ENCODE measurements at regions not wholly inside any gene's neighbourhood (a gene's known extent, or its start where the extent isn't known, plus 50 kb on each side); places are given as distances from the start of the nearest gene placed in this dataset.

DNA sequence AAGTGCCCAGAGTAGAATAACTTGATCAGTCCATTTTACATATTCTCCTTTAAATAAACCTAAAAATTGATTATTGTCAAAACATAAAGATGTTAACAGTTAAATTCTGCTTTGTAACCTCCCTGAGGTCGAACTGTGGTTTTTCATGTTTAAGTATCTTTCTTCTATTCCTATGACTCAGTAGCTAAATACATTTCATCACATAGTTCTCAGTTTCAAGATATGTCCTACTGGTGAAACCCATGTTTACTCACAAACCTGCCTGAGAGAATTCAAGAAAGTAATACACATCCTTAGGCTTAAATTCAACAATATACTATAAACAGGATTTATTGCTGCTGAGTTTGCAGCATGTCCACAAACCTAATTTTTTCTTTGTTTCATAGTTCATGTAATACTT, 692.9 kb downstream of the ZPLD1 start:
- TF ChIP-seq, protein P1, sequence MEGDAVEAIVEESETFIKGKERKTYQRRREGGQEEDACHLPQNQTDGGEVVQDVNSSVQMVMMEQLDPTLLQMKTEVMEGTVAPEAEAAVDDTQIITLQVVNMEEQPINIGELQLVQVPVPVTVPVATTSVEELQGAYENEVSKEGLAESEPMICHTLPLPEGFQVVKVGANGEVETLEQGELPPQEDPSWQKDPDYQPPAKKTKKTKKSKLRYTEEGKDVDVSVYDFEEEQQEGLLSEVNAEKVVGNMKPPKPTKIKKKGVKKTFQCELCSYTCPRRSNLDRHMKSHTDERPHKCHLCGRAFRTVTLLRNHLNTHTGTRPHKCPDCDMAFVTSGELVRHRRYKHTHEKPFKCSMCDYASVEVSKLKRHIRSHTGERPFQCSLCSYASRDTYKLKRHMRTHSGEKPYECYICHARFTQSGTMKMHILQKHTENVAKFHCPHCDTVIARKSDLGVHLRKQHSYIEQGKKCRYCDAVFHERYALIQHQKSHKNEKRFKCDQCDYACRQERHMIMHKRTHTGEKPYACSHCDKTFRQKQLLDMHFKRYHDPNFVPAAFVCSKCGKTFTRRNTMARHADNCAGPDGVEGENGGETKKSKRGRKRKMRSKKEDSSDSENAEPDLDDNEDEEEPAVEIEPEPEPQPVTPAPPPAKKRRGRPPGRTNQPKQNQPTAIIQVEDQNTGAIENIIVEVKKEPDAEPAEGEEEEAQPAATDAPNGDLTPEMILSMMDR (IDR thresholded peaks at IDR 0.05) = no peak
- no peak for TF ChIP-seq POLR2A (IDR thresholded peaks at IDR 0.05)
